H1 (cell line): ENCODE measurements at regions not wholly inside any gene's neighbourhood (a gene's known extent, or its start where the extent isn't known, plus 50 kb on each side); places are given as distances from the start of the nearest gene placed in this dataset.

Experiments
- CTCF ChIA-PET: fragments of 300-600 bp; sonication (Branson Sonifier 250); formaldehyde crosslinking; loops from one replicate; lab custom pipeline; 2021; ENCODE audit not compliant: partially characterized antibody; lab: Charles Lee
- POLR2A ChIA-PET: fragments of 300-600 bp; sonication (Branson Sonifier 250); formaldehyde crosslinking; loops from one replicate; lab custom pipeline; 2021; ENCODE audit warnings: inconsistent platforms; ENCODE audit not compliant: partially characterized antibody; lab: Charles Lee
- DNase-seq, 2 experiments: peaks; one replicate each; pipeline versions ENCODE4 v3.0.0 to v3.0.0-alpha.2; 2010 to 2022; ENCODE audit warnings: low spot score in 2 of 2, low read depth in 1 of 2, mixed read lengths in 1 of 2
- FAIRE-seq: peaks from 2 replicates; lab custom pipeline; 2011; peaks lifted over from hg19 to GRCh38; lab: Jason Lieb, UNC
- H2AFZ ChIP-seq: 2 replicates; pipeline ENCODE4 v1.8.1; 2012; ENCODE audit warnings: low read length, inconsistent platforms
- H2AK5ac ChIP-seq: 2 replicates; pipeline ENCODE4 v1.6.1; 2013; ENCODE audit warnings: low read depth, low read length
- H2BK120ac ChIP-seq: replicated peaks from 2 replicates; pipeline ENCODE3; 2013; ENCODE audit warnings: low read depth, low read length, inconsistent platforms
- H2BK12ac ChIP-seq: 2 replicates; pipeline ENCODE4 v1.6.1; 2013; ENCODE audit warnings: low read depth, low read length
- H2BK15ac ChIP-seq: 2 replicates; pipeline ENCODE4 v1.6.1; 2013; ENCODE audit warnings: low read length
- H2BK20ac ChIP-seq: 2 replicates; pipeline ENCODE4 v1.6.1; 2013; ENCODE audit warnings: low read length
- H2BK5ac ChIP-seq: 2 replicates; pipeline ENCODE4 v1.6.1; 2013; ENCODE audit warnings: low read depth, low read length
- H3K14ac ChIP-seq: 2 replicates; pipeline ENCODE4 v1.6.1; 2013; ENCODE audit warnings: inconsistent platforms; ENCODE audit not compliant: insufficient read length
- H3K18ac ChIP-seq: 2 replicates; pipeline ENCODE4 v1.6.1; 2013; ENCODE audit warnings: low read length; ENCODE audit errors: extremely low read depth
- H3K23ac ChIP-seq: 2 replicates; pipeline ENCODE4 v1.6.1; 2013; ENCODE audit warnings: inconsistent platforms; ENCODE audit not compliant: insufficient read length
- H3K23me2 ChIP-seq: 2 replicates; pipeline ENCODE4 v1.6.1; 2013; ENCODE audit warnings: low read depth, low read length
- H3K27ac ChIP-seq: 2 replicates; pipeline ENCODE4 v1.6.1; 2011; ENCODE audit warnings: low read depth, low read length, inconsistent platforms
- H3K27me3 ChIP-seq, 4 experiments: replicated peaks in 1 of 4; 1 replicate in 1 of 4; 2 replicates in 3 of 4; pipeline versions ENCODE4 v1.6.1 to v1.8.1; 2011 to 2013; ENCODE audit warnings: low read length in 3 of 4, mild to moderate bottlenecking in 3 of 4, inconsistent platforms in 2 of 4, mixed read lengths in 2 of 4, moderate library complexity in 1 of 4; ENCODE audit not compliant: control insufficient read depth in 3 of 4, insufficient read depth in 3 of 4; ENCODE audit errors: extremely low read depth in 1 of 4
- H3K36me3 ChIP-seq, 4 experiments: 2 replicates each; pipeline versions ENCODE4 v1.6.1 to v1.8.1; 2011 to 2013; ENCODE audit warnings: mild to moderate bottlenecking in 4 of 4, low read length in 3 of 4, moderate library complexity in 2 of 4, control low read depth in 1 of 4, inconsistent platforms in 1 of 4; ENCODE audit not compliant: insufficient read depth in 4 of 4, control insufficient read depth in 2 of 4
- H3K4ac ChIP-seq: replicated peaks from 2 replicates; pipeline ENCODE3; 2013; ENCODE audit warnings: low read length, low read depth, mixed read lengths, inconsistent platforms; ENCODE audit not compliant: insufficient read length
- H3K4me1 ChIP-seq, 4 experiments: replicated peaks in 1 of 4; 1 replicate in 1 of 4; 2 replicates in 3 of 4; pipeline versions ENCODE4 v1.6.1 to v1.8.1; 2011 to 2013; ENCODE audit warnings: low read length in 3 of 4, inconsistent platforms in 2 of 4, mixed read lengths in 1 of 4; ENCODE audit not compliant: insufficient read depth in 4 of 4, control insufficient read depth in 3 of 4
- H3K4me2 ChIP-seq, 2 experiments: 2 replicates each; pipeline versions ENCODE4 v1.6.1 to v1.8.1; 2011 to 2013; ENCODE audit warnings: low read depth in 2 of 2, low read length in 2 of 2, control low read depth in 1 of 2, inconsistent platforms in 1 of 2, mild to moderate bottlenecking in 1 of 2; ENCODE audit not compliant: insufficient read depth in 1 of 2
- H3K4me3 ChIP-seq, 4 experiments: fragments of 200-600, 300-600 bp in 1 of 4; sonication (generic), shearing (Covaris generic), sonication (Bioruptor Twin) in 1 of 4; 2 replicates each; pipeline versions ENCODE4 v1.5.1 to v1.8.1; 2011 to 2016; ENCODE audit warnings: low read length in 4 of 4, low read depth in 3 of 4, control low read depth in 2 of 4, inconsistent platforms in 2 of 4, mild to moderate bottlenecking in 2 of 4, mixed read lengths in 1 of 4, moderate library complexity in 1 of 4; ENCODE audit not compliant: insufficient read depth in 2 of 4; ENCODE audit errors: extremely low read depth in 1 of 4
- H3K56ac ChIP-seq: replicated peaks from 2 replicates; pipeline ENCODE3; 2013; ENCODE audit warnings: low read depth, mild to moderate bottlenecking, mixed read lengths, low read length, inconsistent platforms; ENCODE audit not compliant: insufficient read length
- H3K79me1 ChIP-seq: 2 replicates; pipeline ENCODE4 v1.6.1; 2013; ENCODE audit warnings: low read depth, low read length, control low read depth
- H3K79me2 ChIP-seq, 2 experiments: 2 replicates each; pipeline versions ENCODE4 v1.6.1 to v1.8.1; 2012 to 2013; ENCODE audit warnings: low read length in 2 of 2, mild to moderate bottlenecking in 2 of 2, inconsistent platforms in 1 of 2; ENCODE audit not compliant: insufficient read depth in 2 of 2, control insufficient read depth in 1 of 2
- H3K9ac ChIP-seq, 4 experiments: replicated peaks in 1 of 4; 1 replicate in 1 of 4; 2 replicates in 3 of 4; pipeline versions ENCODE4 v1.6.1 to v1.8.1; 2011 to 2013; ENCODE audit warnings: low read depth in 3 of 4, low read length in 3 of 4, control low read depth in 2 of 4, mild to moderate bottlenecking in 2 of 4, moderate library complexity in 2 of 4, inconsistent platforms in 1 of 4; ENCODE audit errors: extremely low read depth in 1 of 4
- H3K9me3 ChIP-seq, 2 experiments: 2 replicates each; pipeline versions ENCODE4 v1.6.1 to v1.8.1; 2012 to 2013; ENCODE audit warnings: mild to moderate bottlenecking in 2 of 2, moderate library complexity in 2 of 2, control low read depth in 1 of 2, inconsistent platforms in 1 of 2, low read depth in 1 of 2, low read length in 1 of 2, mixed read lengths in 1 of 2; ENCODE audit not compliant: insufficient read depth in 2 of 2
- H4K20me1 ChIP-seq, 2 experiments: replicated peaks in 1 of 2; 2 replicates each; pipeline versions ENCODE3 to v1.8.1; 2011 to 2013; ENCODE audit warnings: inconsistent platforms in 2 of 2, low read length in 2 of 2, mild to moderate bottlenecking in 1 of 2; ENCODE audit not compliant: insufficient read depth in 2 of 2, control insufficient read depth in 1 of 2
- H4K5ac ChIP-seq: 2 replicates; pipeline ENCODE4 v1.6.1; 2013; ENCODE audit warnings: low read length, low read depth, mixed read lengths, inconsistent platforms; ENCODE audit not compliant: insufficient read length
- H4K8ac ChIP-seq: 2 replicates; pipeline ENCODE4 v1.8.0; 2013; ENCODE audit warnings: mild to moderate bottlenecking, moderate library complexity, low read length, inconsistent platforms; ENCODE audit not compliant: insufficient read depth; ENCODE audit errors: extremely low read depth
- H4K91ac ChIP-seq: replicated peaks from 2 replicates; pipeline ENCODE3; 2013; ENCODE audit warnings: low read length, mixed read lengths, inconsistent platforms; ENCODE audit not compliant: insufficient read length
- BACH1 ChIP-seq: IDR thresholded peaks from 2 replicates; pipeline ENCODE4 v1.6.1; 2012; ENCODE audit warnings: low read length, improper control_type of control experiment
- E2F6 ChIP-seq: IDR thresholded peaks from 2 replicates; pipeline ENCODE4 v1.6.1; 2012; ENCODE audit warnings: inconsistent platforms
- HDAC2 ChIP-seq, 2 experiments: fragments of 300-600 bp in 1 of 2; sonication (generic) in 1 of 2; IDR thresholded peaks; 2 replicates each; pipeline ENCODE4 v1.6.1; 2011 to 2012; ENCODE audit warnings: low read depth in 2 of 2, low read length in 2 of 2, mild to moderate bottlenecking in 2 of 2, moderate library complexity in 2 of 2, borderline replicate concordance in 1 of 2, inconsistent platforms in 1 of 2
- JUND ChIP-seq: IDR thresholded peaks from 2 replicates; pipeline ENCODE4 v1.6.1; 2011; ENCODE audit warnings: mild to moderate bottlenecking, improper control_type of control experiment, low read length
- KDM1A ChIP-seq: fragments of 200-600, 300-600 bp; sonication (generic); IDR thresholded peaks from 2 replicates; pipeline ENCODE4 v1.7.1; 2016; ENCODE audit warnings: mild to moderate bottlenecking, low read length, borderline replicate concordance
- NANOG ChIP-seq: IDR thresholded peaks from 2 replicates; pipeline ENCODE4 v1.6.1; 2011; ENCODE audit warnings: low read length, low read depth, mild to moderate bottlenecking, inconsistent platforms; ENCODE audit not compliant: insufficient read depth, poor library complexity, severe bottlenecking
- SIN3A ChIP-seq, 2 experiments: IDR thresholded peaks in 1 of 2; conservative IDR thresholded peaks in 1 of 2; 2 replicates each; pipeline ENCODE4 v1.6.1; 2011 to 2012; ENCODE audit warnings: low read length in 2 of 2, improper control_type of control experiment in 1 of 2, low read depth in 1 of 2, mild to moderate bottlenecking in 1 of 2
- SIX5 ChIP-seq: IDR thresholded peaks from 2 replicates; pipeline ENCODE4 v1.6.1; 2011; ENCODE audit warnings: mild to moderate bottlenecking, low read depth, low read length
- SUZ12 ChIP-seq: fragments of 200-600 bp; sonication (generic); IDR thresholded peaks from 2 replicates; pipeline ENCODE4 v1.6.1; 2012; ENCODE audit warnings: mild to moderate bottlenecking, inconsistent platforms, low read length, moderate library complexity, mixed read lengths
- TBP ChIP-seq: IDR thresholded peaks from 2 replicates; pipeline ENCODE4 v1.6.1; 2011; ENCODE audit warnings: low read depth, low read length, improper control_type of control experiment
- TCF12 ChIP-seq: IDR thresholded peaks from 2 replicates; pipeline ENCODE4 v1.6.1; 2011; ENCODE audit warnings: low read depth, mild to moderate bottlenecking, low read length
- WGBS, 2 experiments: shearing (Covaris generic) in 1 of 2; methylation state at CpG; one replicate each; pipeline versions ENCODE4 v1.1.6 to v1.1.7; 2013 to 2015; ENCODE audit warnings: low lambda C conversion rate in 2 of 2, mixed read lengths in 2 of 2, inconsistent platforms in 1 of 2, low coverage in 1 of 2, missing lambda C conversion rate in 1 of 2; ENCODE audit not compliant: insufficient replicate concordance in 2 of 2, insufficient coverage in 1 of 2, insufficient read length in 1 of 2; ENCODE audit errors: extremely low coverage in 1 of 2, missing lambda C conversion rate in 1 of 2; 5-methylcytosine and 5-hydroxymethylcytosine counted together
- TF ChIP-seq, protein P1 (sequence below): IDR thresholded peaks from 2 replicates; pipeline ENCODE4 v1.6.1; 2011; ENCODE audit warnings: low read depth, mild to moderate bottlenecking, low read length; ENCODE audit not compliant: insufficient read depth

DNA sequence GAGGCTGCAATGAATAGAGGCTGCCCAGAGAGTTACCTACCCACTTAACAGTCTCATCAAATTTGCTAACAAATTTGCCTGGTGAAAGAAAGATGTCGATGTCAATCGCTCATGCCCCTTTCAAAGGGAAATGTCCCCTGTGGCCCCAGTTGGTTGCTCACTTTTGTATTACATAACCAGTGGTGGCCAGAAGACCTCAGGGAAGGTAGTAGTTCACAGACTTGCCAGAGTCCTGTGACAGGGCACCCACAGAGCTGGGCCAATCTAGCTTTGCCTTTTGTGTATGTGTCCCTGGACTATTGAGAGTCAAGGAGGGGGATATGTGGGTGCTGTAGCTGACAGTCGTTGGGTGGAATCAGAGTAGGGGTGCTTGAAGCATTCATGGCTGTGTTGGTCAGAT, 70.7 kb upstream of the CCN6 start:
- H4K8ac ChIP-seq, result no peak overlapping the region
- no peak overlapping the region for H3K27ac ChIP-seq
- H2BK15ac ChIP-seq, result no peak overlapping the region
- no peak overlapping the region for H3K14ac ChIP-seq
- no peaks in the 10 kb centered on the region for H3K79me2 ChIP-seq
- H2BK120ac ChIP-seq, result no peak overlapping the region
- no peak overlapping the region for H3K18ac ChIP-seq
- no peak for DNase-seq
- CTCF ChIA-PET, result interaction anchor here (0.8 kb wide), 2 partner anchors 60 to 261 kb away, joined by 3 to 4 read pairs; no protein-coding TSS in a partner anchor
- H2BK12ac ChIP-seq, result peak overlapping the region; percentile 72; the same call in 1 of the 2 replicates
- no peaks in the 10 kb centered on the region for H3K79me1 ChIP-seq
- H3K9me3 ChIP-seq, result no peaks in the 10 kb centered on the region
- H3K36me3 ChIP-seq, result no peaks in the 10 kb centered on the region
- FAIRE-seq, result no peak
- 81% methylated on average over 3 of the region's 3 CpGs; no CpG with 5 or more reads in 1 of the 2 experiments for WGBS, 2 experiments
- no peaks in the 10 kb centered on the region for H4K20me1 ChIP-seq
- peaks cover 0 to 3% (median 0%) of the 10 kb centered on the region in 4 experiments; a peak in 1 of 7 replicates for H3K27me3 ChIP-seq
- no peak overlapping the region for H3K4ac ChIP-seq
- H3K23me2 ChIP-seq, result no peaks in the 10 kb centered on the region
- H3K23ac ChIP-seq, result no peak overlapping the region
- no peak overlapping the region for H4K5ac ChIP-seq
- H2AFZ ChIP-seq, result no peak overlapping the region
- peaks cover 0 to 9% (median 6%) of the 10 kb centered on the region in 4 experiments; a peak in 3 of 7 replicates for H3K4me1 ChIP-seq
- no peak overlapping the region for H3K4me3 ChIP-seq
- H2BK5ac ChIP-seq, result no peak overlapping the region; the same call in 1 of the 2 replicates
- 0 out of 2 replicates have a peak overlapping the region, but pooled peaks have one; percentile 40 for H2BK20ac ChIP-seq
- POLR2A ChIA-PET, result interaction anchor here (0.7 to 1.3 kb wide), 5 partner anchors 9 to 38 kb away, joined by 3 to 4 read pairs (median 3); no protein-coding TSS in a partner anchor
- no peak overlapping the region for H3K9ac ChIP-seq
- no peak overlapping the region for H3K56ac ChIP-seq
- H2AK5ac ChIP-seq, result no peak overlapping the region
- no peak overlapping the region for H3K4me2 ChIP-seq
- no peak overlapping the region for H4K91ac ChIP-seq
- TF ChIP-seq KDM1A, result no peak
- TF ChIP-seq TBP, result no peak
- no peak for TF ChIP-seq TCF12
- no peak for TF ChIP-seq SIX5
- no peak for TF ChIP-seq SIN3A (conservative IDR thresholded peaks at IDR 0.05 in 1 of 2, IDR thresholded peaks at IDR 0.05 in 1 of 2; ENCODE audit: low read depth in 1 of 2, low read length in 2 of 2)
- no peak for TF ChIP-seq E2F6
- TF ChIP-seq NANOG, result no peak
- TF ChIP-seq, protein P1, sequence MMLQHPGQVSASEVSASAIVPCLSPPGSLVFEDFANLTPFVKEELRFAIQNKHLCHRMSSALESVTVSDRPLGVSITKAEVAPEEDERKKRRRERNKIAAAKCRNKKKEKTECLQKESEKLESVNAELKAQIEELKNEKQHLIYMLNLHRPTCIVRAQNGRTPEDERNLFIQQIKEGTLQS, result no peak
- TF ChIP-seq HDAC2 (IDR thresholded peaks at IDR 0.05; ENCODE audit: borderline replicate concordance in 1 of 2, low read depth in 2 of 2, low read length in 2 of 2), result no peak
- TF ChIP-seq BACH1, result no peak
- TF ChIP-seq SUZ12, result no peak
- no peak for TF ChIP-seq JUND
